ENCODE measurements at regions not wholly inside any gene's neighbourhood (a gene's known extent, or its start where the extent isn't known, plus 50 kb on each side); places are given as distances from the start of the nearest gene placed in this dataset.

- TF ChIP-seq, protein P1, sequence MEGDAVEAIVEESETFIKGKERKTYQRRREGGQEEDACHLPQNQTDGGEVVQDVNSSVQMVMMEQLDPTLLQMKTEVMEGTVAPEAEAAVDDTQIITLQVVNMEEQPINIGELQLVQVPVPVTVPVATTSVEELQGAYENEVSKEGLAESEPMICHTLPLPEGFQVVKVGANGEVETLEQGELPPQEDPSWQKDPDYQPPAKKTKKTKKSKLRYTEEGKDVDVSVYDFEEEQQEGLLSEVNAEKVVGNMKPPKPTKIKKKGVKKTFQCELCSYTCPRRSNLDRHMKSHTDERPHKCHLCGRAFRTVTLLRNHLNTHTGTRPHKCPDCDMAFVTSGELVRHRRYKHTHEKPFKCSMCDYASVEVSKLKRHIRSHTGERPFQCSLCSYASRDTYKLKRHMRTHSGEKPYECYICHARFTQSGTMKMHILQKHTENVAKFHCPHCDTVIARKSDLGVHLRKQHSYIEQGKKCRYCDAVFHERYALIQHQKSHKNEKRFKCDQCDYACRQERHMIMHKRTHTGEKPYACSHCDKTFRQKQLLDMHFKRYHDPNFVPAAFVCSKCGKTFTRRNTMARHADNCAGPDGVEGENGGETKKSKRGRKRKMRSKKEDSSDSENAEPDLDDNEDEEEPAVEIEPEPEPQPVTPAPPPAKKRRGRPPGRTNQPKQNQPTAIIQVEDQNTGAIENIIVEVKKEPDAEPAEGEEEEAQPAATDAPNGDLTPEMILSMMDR (conservative IDR thresholded peaks at IDR 0.05; ENCODE audit: low read depth, low read length) = no peak
Observed at GRCh38 chr10:117615649-117616048, 73.1 kb downstream of the EMX2 start.

DNA sequence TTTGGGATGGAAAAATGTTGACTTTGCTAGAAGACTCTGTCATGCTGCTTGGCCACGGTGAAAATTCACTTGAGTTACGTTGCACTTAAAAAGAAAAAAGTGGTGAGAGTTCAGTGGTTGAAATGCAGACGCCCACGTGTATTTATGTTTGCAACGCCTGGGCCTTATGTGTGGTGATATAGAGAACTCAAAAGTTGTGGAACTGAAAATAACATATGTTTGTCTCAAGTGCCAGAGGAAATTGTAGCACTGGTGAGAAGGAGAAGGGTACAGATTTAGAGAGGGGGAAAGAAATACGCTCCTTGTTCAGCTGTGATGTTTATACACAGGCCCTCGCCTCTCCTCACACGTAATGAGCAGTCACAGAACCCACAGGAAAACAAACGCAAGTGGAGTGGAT, 73.6 kb downstream of the EMX2 start:
- H3K4me3 ChIP-seq (ENCODE audit: low read length) = no peak overlapping the region
- no peak for DNase-seq (ENCODE audit: low read depth)
- TF ChIP-seq, protein P1 (conservative IDR thresholded peaks at IDR 0.05; ENCODE audit: low read depth, low read length) = no peak

More at GRCh38 chr10:117615649-117616048, 73.1 kb downstream of the EMX2 start:
- no peak overlapping the region for H3K4me3 ChIP-seq (ENCODE audit: low read length)
- no peak for DNase-seq (ENCODE audit: low read depth)

GRCh38 chr10:117617086-117617485, 74.5 kb downstream of the EMX2 start:
- no peak overlapping the region for H3K4me3 ChIP-seq (ENCODE audit: low read length)
- TF ChIP-seq, protein P1 (conservative IDR thresholded peaks at IDR 0.05; ENCODE audit: low read depth, low read length) = no peak
- no peak for DNase-seq (ENCODE audit: low read depth)

DNA sequence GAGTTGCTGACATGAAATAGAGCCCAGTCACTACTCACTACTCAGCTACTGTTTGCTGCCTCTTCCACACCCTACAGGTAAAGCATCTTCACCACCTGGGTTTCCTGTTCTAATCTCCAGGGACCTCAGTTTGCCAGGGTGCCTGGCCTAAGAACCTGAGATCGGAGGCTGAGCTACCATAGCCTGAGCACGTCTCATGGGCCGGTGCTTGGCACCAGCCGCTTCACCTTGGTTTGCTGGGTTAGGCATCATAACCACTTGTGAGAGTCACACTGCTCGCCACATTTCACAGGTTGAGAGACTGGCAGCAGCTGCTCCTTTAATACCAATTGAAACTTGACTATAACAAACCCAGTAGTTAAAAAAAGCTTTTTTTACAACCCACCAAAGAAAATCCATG, 75.1 kb downstream of the EMX2 start:
- TF ChIP-seq, protein P1 (conservative IDR thresholded peaks at IDR 0.05; ENCODE audit: low read depth, low read length) = no peak
- DNase-seq (ENCODE audit: low read depth) = no peak
- no peak overlapping the region for H3K4me3 ChIP-seq (ENCODE audit: low read length)

DNA sequence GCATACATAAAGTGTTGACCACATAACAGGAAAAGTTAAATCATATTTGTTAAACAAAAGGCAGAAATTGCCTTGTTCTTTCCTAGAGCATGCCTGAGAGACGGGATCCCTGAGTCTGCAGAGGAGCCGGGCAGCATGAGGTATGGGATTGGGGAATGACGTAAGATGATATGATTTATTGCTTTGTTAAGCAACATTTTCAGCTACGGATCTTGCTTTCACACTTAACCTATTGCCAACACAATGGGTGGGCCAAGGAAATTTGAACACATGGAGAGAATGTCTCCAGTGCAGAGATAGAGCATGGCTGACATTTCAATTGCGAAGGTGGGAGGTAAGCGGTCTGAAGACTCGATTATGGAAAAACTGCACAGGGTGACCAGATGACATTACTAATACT, 76.7 kb downstream of the EMX2 start:
- DNase-seq (ENCODE audit: low read depth) = no peak
- H3K4me3 ChIP-seq (ENCODE audit: low read length) = no peak overlapping the region
- TF ChIP-seq, protein P1 (conservative IDR thresholded peaks at IDR 0.05; ENCODE audit: low read depth, low read length) = no peak

- no peak for DNase-seq (ENCODE audit: low read depth)
- TF ChIP-seq, protein P1 (conservative IDR thresholded peaks at IDR 0.05; ENCODE audit: low read depth, low read length) = no peak
- no peak overlapping the region for H3K4me3 ChIP-seq (ENCODE audit: low read length)
Observed at GRCh38 chr10:117619707-117620405, 77.3 kb downstream of the EMX2 start.

DNA sequence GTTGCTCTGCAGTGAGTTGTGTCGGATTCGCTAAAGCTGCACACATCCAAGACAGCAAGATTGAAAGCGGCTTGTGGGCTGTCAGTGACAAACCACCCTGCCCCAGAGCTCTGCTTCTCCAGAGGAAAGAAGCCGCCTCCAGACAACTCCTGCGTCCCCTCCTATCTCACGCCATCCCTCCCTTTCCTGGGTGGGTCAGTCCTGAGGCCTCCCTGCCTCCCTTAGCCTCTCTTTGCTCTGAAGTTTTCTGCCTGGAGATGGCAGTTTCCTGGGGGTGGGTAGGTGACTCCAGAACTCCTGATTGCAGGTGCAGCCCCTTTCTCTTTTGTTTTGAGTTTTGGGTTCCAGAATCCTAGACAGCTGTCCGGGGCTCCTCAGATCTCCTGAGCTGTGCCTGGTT, 78.7 kb downstream of the EMX2 start:
- DNase-seq (ENCODE audit: low read depth) = no peak
- H3K4me3 ChIP-seq (ENCODE audit: low read length) = no peak overlapping the region
- TF ChIP-seq, protein P1 (conservative IDR thresholded peaks at IDR 0.05; ENCODE audit: low read depth, low read length) = no peak

Measured in retinal pigment epithelial cell (primary cell).